GM18861 (cell line): ENCODE measurements at regions not wholly inside any gene's neighbourhood (a gene's known extent, or its start where the extent isn't known, plus 50 kb on each side); places are given as distances from the start of the nearest gene placed in this dataset.

Source experiments
- ATAC-seq: cut with Tn5 transposase; IDR thresholded peaks from one replicate; pipeline ENCODE4 v1.9.1; 2021; ENCODE audit not compliant: unreplicated experiment

- no peak for ATAC-seq
Measured at GRCh38 chr1:163872067-163872466, 550.3 kb downstream of the NUF2 start.

- no peak for ATAC-seq
Measured at GRCh38 chr1:163874070-163874469, 552.3 kb downstream of the NUF2 start.

- no peak for ATAC-seq
Measured at GRCh38 chr1:163875200-163875926, 553.6 kb downstream of the NUF2 start.

GRCh38 chr1:163875927-163876320 is 554.2 kb downstream of the NUF2 start:
- no peak for ATAC-seq

- ATAC-seq: no peak
Measured at GRCh38 chr1:163876546-163876945, 554.8 kb downstream of the NUF2 start.

- no peak for ATAC-seq
Measured at GRCh38 chr1:163877016-163877415, 555.3 kb downstream of the NUF2 start.

GRCh38 chr1:163885510-163885909 is 563.8 kb downstream of the NUF2 start:
- no peak for ATAC-seq

- ATAC-seq: no peak
Measured at GRCh38 chr1:163896001-163896400, 574.2 kb downstream of the NUF2 start.

- no peak for ATAC-seq
Measured at GRCh38 chr1:163897412-163898155, 575.8 kb downstream of the NUF2 start.

- no peak for ATAC-seq
Measured at GRCh38 chr1:163906283-163906682, 584.5 kb downstream of the NUF2 start.

- ATAC-seq: no peak
Measured at GRCh38 chr1:163912170-163912884, 590.6 kb downstream of the NUF2 start.

- ATAC-seq: peak; percentile 85
Measured at GRCh38 chr1:163914785-163915413, 593.1 kb downstream of the NUF2 start.

GRCh38 chr1:163922743-163923201 is 601.0 kb downstream of the NUF2 start:
- peak; percentile 83 for ATAC-seq

- no peak for ATAC-seq
Measured at GRCh38 chr1:163924041-163924440, 602.3 kb downstream of the NUF2 start.

GRCh38 chr1:163927493-163927892 is 605.7 kb downstream of the NUF2 start:
- ATAC-seq: no peak

- no peak for ATAC-seq
Measured at GRCh38 chr1:163928069-163928468, 606.3 kb downstream of the NUF2 start.

- no peak for ATAC-seq
Measured at GRCh38 chr1:163928651-163929050, 606.9 kb downstream of the NUF2 start.

- no peak for ATAC-seq
Measured at GRCh38 chr1:163932901-163933300, 611.1 kb downstream of the NUF2 start.

- no peak for ATAC-seq
Measured at GRCh38 chr1:163933437-163933836, 611.7 kb downstream of the NUF2 start.

- no peak for ATAC-seq
Measured at GRCh38 chr1:163935738-163936374, 614.1 kb downstream of the NUF2 start.

- ATAC-seq: no peak
Measured at GRCh38 chr1:163959622-163960021, 599.4 kb upstream of the PBX1 start.
